Ishikawa (cell line): ENCODE measurements at regions not wholly inside any gene's neighbourhood (a gene's known extent, or its start where the extent isn't known, plus 50 kb on each side); places are given as distances from the start of the nearest gene placed in this dataset.

Source experiments
- CEBPB ChIP-seq: IDR thresholded peaks from 2 replicates; pipeline ENCODE4 v1.6.1; 2012
- EP300 ChIP-seq: IDR thresholded peaks from 2 replicates; pipeline ENCODE4 v1.6.1; 2012; ENCODE audit warnings: borderline replicate concordance
- FOXM1 ChIP-seq: IDR thresholded peaks from 2 replicates; pipeline ENCODE4 v1.6.1; 2012; ENCODE audit warnings: low read depth, borderline replicate concordance
- MAX ChIP-seq: IDR thresholded peaks from 2 replicates; pipeline ENCODE4 v1.6.1; 2012
- RAD21 ChIP-seq: IDR thresholded peaks from 2 replicates; pipeline ENCODE4 v1.6.1; 2012; ENCODE audit warnings: low read depth
- TAF1 ChIP-seq: IDR thresholded peaks from 2 replicates; pipeline ENCODE4 v1.6.1; 2012; ENCODE audit warnings: low read depth, mild to moderate bottlenecking
- TEAD4 ChIP-seq: IDR thresholded peaks from 2 replicates; pipeline ENCODE4 v1.6.1; 2012
- YY1 ChIP-seq: IDR thresholded peaks from 2 replicates; pipeline ENCODE4 v1.6.1; 2012; ENCODE audit warnings: low read depth

- TF ChIP-seq MAX (no peak), RAD21 (no peak), EP300 (no peak), TEAD4 (no peak), YY1 (no peak), TAF1 (no peak), FOXM1 (no peak), CEBPB (no peak)
Measured at GRCh38 chr9:73844135-73844534, 653.0 kb upstream of the RORB start.
